ENCODE measurements at regions not wholly inside any gene's neighbourhood (a gene's known extent, or its start where the extent isn't known, plus 50 kb on each side); places are given as distances from the start of the nearest gene placed in this dataset.

GRCh38 chr13:76738616-76739015, 147.6 kb downstream of the KCTD12 start:
- no peak for TF ChIP-seq POLR2A (IDR thresholded peaks at IDR 0.05)
- TF ChIP-seq CTCF (IDR thresholded peaks at IDR 0.05): no peak
